ENCODE measurements at regions not wholly inside any gene's neighbourhood (a gene's known extent, or its start where the extent isn't known, plus 50 kb on each side); places are given as distances from the start of the nearest gene placed in this dataset.

DNA sequence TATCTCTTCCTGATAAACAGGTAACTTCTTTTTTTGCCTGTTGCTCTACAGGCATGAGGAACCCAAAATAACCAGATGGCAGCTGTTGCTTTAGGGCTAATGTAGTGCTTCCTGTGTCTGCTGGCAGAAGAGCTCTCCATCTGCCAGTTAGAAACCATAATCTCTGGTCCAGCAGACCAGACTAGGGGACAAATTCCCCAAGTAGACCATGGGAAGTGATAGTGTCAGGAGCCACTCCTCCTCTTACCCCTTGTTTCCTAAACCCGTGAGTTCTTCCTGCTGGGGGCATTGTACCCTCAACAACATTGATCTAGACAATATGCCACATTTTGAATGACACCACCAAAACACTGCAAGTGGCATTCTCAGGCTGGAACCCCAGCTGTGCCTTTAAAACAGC is 135.9 kb downstream of the DLEU7 start:
- Histone ChIP-seq H3K27ac (no peak overlapping the region), H3K9me2 (ENCODE audit: insufficient read depth) (no peaks in the 10 kb centered on the region), H3K4me2 (ENCODE audit: unreplicated experiment) (no peak overlapping the region), H3K79me2 (ENCODE audit: insufficient read depth) (no peaks in the 10 kb centered on the region), H3K4me3 (no peak overlapping the region), H3F3A (ENCODE audit: insufficient read depth) (no peaks in the 10 kb centered on the region), H3K9me3 (ENCODE audit: low read depth) (no peaks in the 10 kb centered on the region), H3K27me3 (replicated peaks; ENCODE audit: insufficient read depth) (no peaks in the 10 kb centered on the region), H4K20me1 (ENCODE audit: insufficient read depth) (no peaks in the 10 kb centered on the region), H2AFZ (no peak overlapping the region), H3K9ac (no peak overlapping the region), H3K36me3 (ENCODE audit: low read depth) (no peaks in the 10 kb centered on the region), H3K4me1 (ENCODE audit: insufficient read depth) (peaks cover 3% of the 10 kb centered on the region; the same call in 1 of the 2 replicates)
- DNase-seq: no peak
- WGBS, 2 experiments (ENCODE audit: low coverage in 1 of 2, low lambda C conversion rate in 2 of 2, missing lambda C conversion rate in 2 of 2): 88 to 94% methylated on average over 1 of the region's 1 CpG
- TF ChIP-seq EZH2phosphoT487 (IDR thresholded peaks at IDR 0.05; ENCODE audit: insufficient read depth, low read depth): no peak
- in situ Hi-C loops (cut with MboI): no loop called here

DNA sequence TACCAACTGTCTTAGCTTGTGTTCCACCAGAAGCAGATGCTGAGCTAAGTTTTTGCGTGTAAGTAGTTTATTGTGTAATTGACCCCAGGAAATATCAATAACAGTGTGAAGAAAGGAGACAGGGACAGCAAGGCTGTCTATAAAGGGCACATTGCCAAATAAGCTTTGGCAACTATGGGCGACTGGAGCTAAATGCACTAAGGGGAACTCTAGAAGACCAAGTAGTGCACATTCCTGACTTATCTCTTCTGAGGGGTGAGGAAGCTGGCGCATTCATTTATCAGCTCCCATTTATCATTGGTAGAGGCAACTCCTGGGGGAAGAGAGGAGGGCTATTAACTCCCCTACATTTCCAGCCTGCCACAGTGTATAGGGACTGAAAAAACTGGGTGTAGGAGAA is 135.0 kb downstream of the DLEU7 start:
- Histone ChIP-seq H3K36me3 (ENCODE audit: low read depth) (no peaks in the 10 kb centered on the region), H3K4me2 (ENCODE audit: unreplicated experiment) (no peak overlapping the region), H3K4me3 (no peak overlapping the region), H3K79me2 (ENCODE audit: insufficient read depth) (no peaks in the 10 kb centered on the region), H3K4me1 (ENCODE audit: insufficient read depth) (peaks cover 8% of the 10 kb centered on the region), H4K20me1 (ENCODE audit: insufficient read depth) (no peaks in the 10 kb centered on the region), H3K27me3 (replicated peaks; ENCODE audit: insufficient read depth) (no peaks in the 10 kb centered on the region), H2AFZ (no peak overlapping the region), H3K27ac (no peak overlapping the region), H3K9me3 (ENCODE audit: low read depth) (no peaks in the 10 kb centered on the region), H3K9me2 (ENCODE audit: insufficient read depth) (no peaks in the 10 kb centered on the region), H3F3A (ENCODE audit: insufficient read depth) (no peaks in the 10 kb centered on the region), H3K9ac (no peak overlapping the region)
- WGBS, 2 experiments (ENCODE audit: low coverage in 1 of 2, low lambda C conversion rate in 2 of 2, missing lambda C conversion rate in 2 of 2): 86 to 88% methylated on average over 3 of the region's 3 CpGs
- TF ChIP-seq EZH2 (IDR thresholded peaks at IDR 0.05; ENCODE audit: insufficient read depth, poor library complexity, severe bottlenecking): no peak
- TF ChIP-seq EZH2phosphoT487 (IDR thresholded peaks at IDR 0.05; ENCODE audit: insufficient read depth, low read depth): no peak
- in situ Hi-C loops (cut with MboI): no loop called here
- no peak for DNase-seq

DNA sequence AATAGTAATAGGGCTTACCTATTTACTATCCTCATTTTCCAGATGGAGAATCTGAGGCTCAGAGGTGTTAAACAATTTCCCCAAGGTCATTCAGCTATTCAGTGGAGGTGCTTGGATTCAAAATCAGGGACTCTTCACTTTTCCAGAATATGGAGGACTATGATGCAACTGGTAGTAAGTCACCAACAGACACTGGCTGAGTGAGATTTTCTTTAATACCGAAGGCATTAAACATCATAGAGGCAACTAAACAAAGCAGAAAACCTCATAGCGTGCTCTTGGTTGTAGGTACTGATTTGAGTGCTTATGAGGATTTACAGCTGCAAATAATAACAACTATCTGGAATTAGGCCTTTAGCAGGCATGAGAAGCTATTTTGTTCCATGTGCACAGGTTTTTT is 134.4 kb downstream of the DLEU7 start:
- Histone ChIP-seq H3K27ac (no peak overlapping the region), H3F3A (ENCODE audit: insufficient read depth) (0 out of 2 replicates have a peak, but pooled peaks cover 1% of the 10 kb centered on the region), H3K9me3 (ENCODE audit: low read depth) (no peaks in the 10 kb centered on the region), H3K79me2 (ENCODE audit: insufficient read depth) (no peaks in the 10 kb centered on the region), H3K4me2 (ENCODE audit: unreplicated experiment) (no peak overlapping the region), H4K20me1 (ENCODE audit: insufficient read depth) (no peaks in the 10 kb centered on the region), H3K4me3 (no peak overlapping the region), H2AFZ (no peak overlapping the region), H3K9me2 (ENCODE audit: insufficient read depth) (no peaks in the 10 kb centered on the region), H3K4me1 (ENCODE audit: insufficient read depth) (peaks cover 14% of the 10 kb centered on the region), H3K27me3 (replicated peaks; ENCODE audit: insufficient read depth) (no peaks in the 10 kb centered on the region), H3K36me3 (ENCODE audit: low read depth) (no peaks in the 10 kb centered on the region), H3K9ac (no peak overlapping the region)
- TF ChIP-seq EZH2 (IDR thresholded peaks at IDR 0.05; ENCODE audit: insufficient read depth, poor library complexity, severe bottlenecking) (no peak), EZH2phosphoT487 (IDR thresholded peaks at IDR 0.05; ENCODE audit: insufficient read depth, low read depth) (no peak)
- 92 to 97% methylated on average over 2 of the region's 2 CpGs for WGBS, 2 experiments (ENCODE audit: low coverage in 1 of 2, low lambda C conversion rate in 2 of 2, missing lambda C conversion rate in 2 of 2)
- in situ Hi-C loops (cut with MboI): no loop called here
- DNase-seq: no peak

DNA sequence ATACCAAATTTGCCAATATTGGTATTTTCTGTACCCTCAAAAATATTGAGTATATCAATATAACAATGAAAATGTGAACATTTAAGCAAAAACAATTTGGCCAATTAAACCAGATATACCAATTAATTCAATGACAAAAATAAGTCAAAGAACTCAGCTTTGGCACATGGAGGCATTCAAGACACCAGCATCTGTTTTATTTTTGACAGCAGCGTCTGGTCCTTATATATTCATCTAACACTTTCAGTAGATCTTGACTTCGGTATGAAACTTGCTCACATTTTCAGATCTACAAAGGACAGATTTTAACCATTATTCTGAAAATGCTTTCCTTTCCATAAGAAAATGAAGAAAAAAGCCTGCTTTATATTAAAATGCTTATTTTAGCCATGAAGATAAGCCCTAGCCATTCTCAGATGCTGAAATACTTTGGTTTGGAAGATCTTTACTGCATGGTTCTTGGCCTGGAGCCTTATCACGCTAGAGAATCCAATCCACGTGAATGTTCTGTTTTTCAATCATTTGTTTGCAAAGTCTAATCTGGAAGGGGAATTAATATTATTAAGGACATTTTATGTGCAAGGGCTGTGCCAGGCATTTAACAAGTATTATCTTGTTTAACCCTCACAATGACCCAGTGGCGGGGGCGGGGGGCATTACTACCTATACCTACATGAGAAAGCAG is 132.2 kb downstream of the DLEU7 start:
- Histone ChIP-seq H3K9me2 (ENCODE audit: insufficient read depth) (no peaks in the 10 kb centered on the region), H3K9me3 (ENCODE audit: low read depth) (no peaks in the 10 kb centered on the region), H3K27ac (no peak overlapping the region), H3K27me3 (replicated peaks; ENCODE audit: insufficient read depth) (no peaks in the 10 kb centered on the region), H4K20me1 (ENCODE audit: insufficient read depth) (no peaks in the 10 kb centered on the region), H3K36me3 (ENCODE audit: low read depth) (no peaks in the 10 kb centered on the region), H3K4me1 (ENCODE audit: insufficient read depth) (peaks cover 18% of the 10 kb centered on the region), H2AFZ (no peak overlapping the region), H3F3A (ENCODE audit: insufficient read depth) (0 out of 2 replicates have a peak, but pooled peaks cover 7% of the 10 kb centered on the region), H3K4me2 (ENCODE audit: unreplicated experiment) (no peak overlapping the region), H3K79me2 (ENCODE audit: insufficient read depth) (no peaks in the 10 kb centered on the region), H3K9ac (no peak overlapping the region), H3K4me3 (no peak overlapping the region)
- TF ChIP-seq EZH2 (IDR thresholded peaks at IDR 0.05; ENCODE audit: insufficient read depth, poor library complexity, severe bottlenecking) (no peak), EZH2phosphoT487 (IDR thresholded peaks at IDR 0.05; ENCODE audit: insufficient read depth, low read depth) (no peak)
- in situ Hi-C loops (cut with MboI): no loop called here
- DNase-seq: no peak
- 77 to 78% methylated on average over 6 of the region's 6 CpGs for WGBS, 2 experiments (ENCODE audit: low coverage in 1 of 2, low lambda C conversion rate in 2 of 2, missing lambda C conversion rate in 2 of 2)

All from GM23248 (cell line).